ENCODE measurements at regions not wholly inside any gene's neighbourhood (a gene's known extent, or its start where the extent isn't known, plus 50 kb on each side); places are given as distances from the start of the nearest gene placed in this dataset.

GRCh38 chr1:106072909-106073600 lies 983.4 kb upstream of the PRMT6 start:
- no peak for TF ChIP-seq CTCF (conservative IDR thresholded peaks at IDR 0.05; ENCODE audit: low read depth, low read length)
- no peak overlapping the region for H3K4me3 ChIP-seq (ENCODE audit: low read depth, low read length)
- no peak for DNase-seq (ENCODE audit: low read depth)

GRCh38 chr1:106080608-106081325 lies 975.7 kb upstream of the PRMT6 start:
- no peak overlapping the region for H3K4me3 ChIP-seq (ENCODE audit: low read depth, low read length)
- DNase-seq (ENCODE audit: low read depth), result no peak
- no peak for TF ChIP-seq CTCF (conservative IDR thresholded peaks at IDR 0.05; ENCODE audit: low read depth, low read length)

- no peak overlapping the region for H3K4me3 ChIP-seq (ENCODE audit: low read depth, low read length)
- TF ChIP-seq CTCF (conservative IDR thresholded peaks at IDR 0.05; ENCODE audit: low read depth, low read length), result no peak
- DNase-seq (ENCODE audit: low read depth), result no peak
Observed at GRCh38 chr1:106111044-106111443, 945.4 kb upstream of the PRMT6 start.

GRCh38 chr1:106113851-106114250 lies 942.6 kb upstream of the PRMT6 start:
- no peak for DNase-seq (ENCODE audit: low read depth)
- H3K4me3 ChIP-seq (ENCODE audit: low read depth, low read length), result no peak overlapping the region
- no peak for TF ChIP-seq CTCF (conservative IDR thresholded peaks at IDR 0.05; ENCODE audit: low read depth, low read length)

GRCh38 chr1:106120789-106121188 lies 935.7 kb upstream of the PRMT6 start:
- no peak overlapping the region for H3K4me3 ChIP-seq (ENCODE audit: low read depth, low read length)
- no peak for TF ChIP-seq CTCF (conservative IDR thresholded peaks at IDR 0.05; ENCODE audit: low read depth, low read length)
- DNase-seq (ENCODE audit: low read depth), result no peak

GRCh38 chr1:106121728-106122127 lies 934.7 kb upstream of the PRMT6 start:
- no peak for DNase-seq (ENCODE audit: low read depth)
- TF ChIP-seq CTCF (conservative IDR thresholded peaks at IDR 0.05; ENCODE audit: low read depth, low read length), result no peak
- no peak overlapping the region for H3K4me3 ChIP-seq (ENCODE audit: low read depth, low read length)

GRCh38 chr1:106134561-106134960 lies 921.9 kb upstream of the PRMT6 start:
- DNase-seq (ENCODE audit: low read depth), result no peak
- no peak overlapping the region for H3K4me3 ChIP-seq (ENCODE audit: low read depth, low read length)
- TF ChIP-seq CTCF (conservative IDR thresholded peaks at IDR 0.05; ENCODE audit: low read depth, low read length), result no peak

Measured in choroid plexus epithelial cell (primary cell).